AG09309 (cell line): ENCODE measurements at regions not wholly inside any gene's neighbourhood (a gene's known extent, or its start where the extent isn't known, plus 50 kb on each side); places are given as distances from the start of the nearest gene placed in this dataset.

Source experiments
- DNase-seq: peaks from one replicate; pipeline ENCODE4 v3.0.0-alpha.2; 2010; ENCODE audit warnings: low read depth
- H3K4me3 ChIP-seq: 2 replicates; pipeline ENCODE4 v1.5.1; 2011; ENCODE audit warnings: mild to moderate bottlenecking, low read depth, low read length, moderate library complexity; ENCODE audit not compliant: control insufficient read depth
- TF ChIP-seq, protein P1 (sequence below): IDR thresholded peaks from 2 replicates; pipeline ENCODE4 v1.5.1; 2011; ENCODE audit warnings: mild to moderate bottlenecking, low read depth, low read length, inconsistent platforms; ENCODE audit not compliant: insufficient read depth, control insufficient read depth; ENCODE audit errors: missing control alignments

DNA sequence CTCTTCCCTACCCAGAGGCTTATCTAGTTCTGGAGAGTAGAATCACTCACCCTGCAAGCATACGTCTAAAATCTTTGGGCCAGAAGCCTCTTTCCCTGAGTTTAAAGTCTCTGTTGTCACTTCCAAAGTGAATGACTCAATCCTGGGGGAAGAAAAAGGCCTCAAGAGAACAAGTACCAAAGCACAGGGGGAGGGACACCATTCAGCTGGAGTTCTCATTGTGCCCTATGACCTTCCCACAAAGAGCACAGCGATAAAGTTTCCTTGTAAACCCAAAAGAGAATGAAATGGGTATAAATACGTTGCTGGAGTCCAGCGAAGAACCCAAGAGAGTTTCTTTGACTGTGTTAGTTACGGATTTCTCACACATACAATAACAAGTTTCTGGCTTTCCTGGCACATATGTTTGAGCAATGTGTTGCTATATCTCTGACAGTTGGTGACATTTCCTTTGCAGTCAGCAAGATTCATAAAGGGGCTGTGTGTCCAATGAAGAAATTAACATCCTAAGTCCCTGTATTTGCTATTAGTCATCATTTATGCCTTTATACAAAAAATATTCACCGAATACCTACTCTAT is 107.3 kb upstream of the PTPRG start:
- TF ChIP-seq, protein P1, sequence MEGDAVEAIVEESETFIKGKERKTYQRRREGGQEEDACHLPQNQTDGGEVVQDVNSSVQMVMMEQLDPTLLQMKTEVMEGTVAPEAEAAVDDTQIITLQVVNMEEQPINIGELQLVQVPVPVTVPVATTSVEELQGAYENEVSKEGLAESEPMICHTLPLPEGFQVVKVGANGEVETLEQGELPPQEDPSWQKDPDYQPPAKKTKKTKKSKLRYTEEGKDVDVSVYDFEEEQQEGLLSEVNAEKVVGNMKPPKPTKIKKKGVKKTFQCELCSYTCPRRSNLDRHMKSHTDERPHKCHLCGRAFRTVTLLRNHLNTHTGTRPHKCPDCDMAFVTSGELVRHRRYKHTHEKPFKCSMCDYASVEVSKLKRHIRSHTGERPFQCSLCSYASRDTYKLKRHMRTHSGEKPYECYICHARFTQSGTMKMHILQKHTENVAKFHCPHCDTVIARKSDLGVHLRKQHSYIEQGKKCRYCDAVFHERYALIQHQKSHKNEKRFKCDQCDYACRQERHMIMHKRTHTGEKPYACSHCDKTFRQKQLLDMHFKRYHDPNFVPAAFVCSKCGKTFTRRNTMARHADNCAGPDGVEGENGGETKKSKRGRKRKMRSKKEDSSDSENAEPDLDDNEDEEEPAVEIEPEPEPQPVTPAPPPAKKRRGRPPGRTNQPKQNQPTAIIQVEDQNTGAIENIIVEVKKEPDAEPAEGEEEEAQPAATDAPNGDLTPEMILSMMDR = no peak
- DNase-seq = no peak
- no peak overlapping the region for H3K4me3 ChIP-seq

DNA sequence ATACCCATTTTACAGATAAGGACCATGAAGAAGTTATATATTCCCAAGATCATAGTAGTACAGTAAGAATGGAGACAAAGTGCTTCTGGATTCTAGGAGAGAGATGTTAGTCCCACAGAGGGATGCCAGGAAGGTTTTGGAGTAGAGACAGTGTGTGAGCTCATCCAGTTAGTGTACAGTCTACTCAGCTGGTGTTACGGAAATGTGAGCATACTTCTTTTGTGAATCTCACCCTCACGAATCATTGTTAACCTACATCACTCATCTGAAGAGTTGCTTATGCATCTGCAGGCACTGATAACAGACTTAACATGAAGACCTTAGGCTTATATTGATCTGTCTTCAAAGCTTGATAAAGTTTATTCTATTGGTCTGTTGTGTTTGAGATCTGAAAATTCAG is 106.6 kb upstream of the PTPRG start:
- no peak overlapping the region for H3K4me3 ChIP-seq
- DNase-seq = no peak
- TF ChIP-seq, protein P1 = no peak

DNA sequence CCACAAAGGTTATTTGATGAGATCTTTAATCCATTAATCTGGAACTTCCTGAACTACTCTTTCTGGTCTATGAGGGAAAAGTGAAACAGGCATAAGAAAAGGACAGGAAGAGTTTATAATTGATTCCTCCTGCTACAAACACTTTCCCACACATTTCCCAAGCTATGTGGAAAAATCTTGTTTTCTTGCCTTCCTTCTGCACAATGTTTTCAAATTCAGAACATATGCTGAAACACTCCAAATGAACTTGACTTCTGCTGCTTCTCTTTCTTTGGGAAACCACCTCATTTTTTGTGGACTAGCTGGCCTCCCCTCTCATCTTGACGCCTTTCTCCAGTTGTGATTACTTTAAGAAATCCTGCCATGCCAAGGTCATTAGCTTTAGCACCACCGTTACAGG is 100.7 kb upstream of the PTPRG start:
- DNase-seq = no peak
- TF ChIP-seq, protein P1 = no peak
- H3K4me3 ChIP-seq = no peak overlapping the region

DNA sequence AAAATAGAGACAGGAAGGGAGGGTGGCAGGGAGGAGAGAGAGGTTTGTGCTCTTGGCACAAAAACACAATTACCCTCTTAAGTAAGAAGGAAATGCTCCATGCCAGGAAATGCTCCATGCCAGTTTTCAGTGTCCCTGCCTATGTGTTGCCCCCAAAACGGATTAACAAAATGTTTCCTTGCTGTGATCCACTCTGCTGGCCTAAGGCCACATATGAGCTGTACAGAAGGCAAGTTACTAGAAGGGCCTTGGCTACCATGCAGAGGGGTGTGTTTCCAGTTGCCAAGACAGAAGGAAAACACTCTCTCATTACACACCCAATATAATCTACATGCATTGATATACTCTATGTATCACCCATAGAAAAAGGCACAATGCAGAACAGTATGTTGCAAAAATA is 98.2 kb upstream of the PTPRG start:
- H3K4me3 ChIP-seq = no peak overlapping the region
- no peak for DNase-seq

DNA sequence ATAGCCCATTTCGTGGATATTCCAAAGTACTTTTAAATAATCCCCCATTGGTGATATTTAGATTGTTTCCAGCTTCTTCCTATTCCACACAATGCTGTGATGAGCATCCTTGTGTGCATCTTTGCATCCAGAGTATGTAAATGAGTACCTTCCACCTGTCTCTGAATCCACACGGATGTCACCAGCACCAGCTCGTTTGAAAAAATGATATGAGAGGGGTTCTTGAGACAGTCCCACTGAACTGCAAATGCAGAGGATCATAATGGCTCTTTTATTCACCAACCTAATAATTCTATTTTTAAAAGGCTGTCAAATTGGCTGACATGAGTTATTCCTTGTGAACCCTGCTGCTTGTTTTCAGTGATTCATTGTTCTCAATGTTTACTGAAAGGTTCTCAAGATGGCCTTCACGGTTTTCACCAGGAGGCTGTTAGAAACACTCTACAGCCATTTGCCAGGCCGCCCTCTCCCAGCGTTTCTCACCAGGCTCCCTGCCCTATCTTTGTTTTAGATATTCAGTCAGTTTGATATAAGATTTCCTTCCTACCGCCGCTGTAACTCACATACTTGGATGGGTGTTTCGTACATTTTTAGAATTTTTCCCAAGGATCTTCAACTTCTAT is 96.7 kb upstream of the PTPRG start:
- TF ChIP-seq, protein P1 = no peak

More for the DNA sequence above, 98.2 kb upstream of the PTPRG start:
- TF ChIP-seq, protein P1 = no peak

DNA sequence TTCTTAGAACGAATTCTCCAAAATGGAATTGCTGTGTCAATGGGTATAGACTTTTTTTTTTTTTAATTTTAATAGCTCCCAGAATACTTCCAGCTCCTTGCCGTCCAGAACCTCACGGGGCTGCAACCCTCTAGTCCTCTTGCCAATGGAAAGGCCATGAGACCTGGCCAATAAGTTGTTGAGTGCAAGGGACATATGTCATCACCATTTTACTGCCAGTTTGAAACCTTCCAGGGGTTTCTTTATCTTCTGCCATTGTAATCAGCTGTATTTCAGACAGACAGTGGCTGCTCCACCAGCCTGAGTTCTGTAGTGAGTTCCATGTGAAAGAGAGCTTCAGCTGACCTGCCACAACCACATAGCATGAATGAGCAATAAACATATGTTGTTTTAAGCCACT is 95.0 kb upstream of the PTPRG start:
- no peak overlapping the region for H3K4me3 ChIP-seq
- TF ChIP-seq, protein P1 = no peak
- DNase-seq = no peak

More for the DNA sequence above, 96.7 kb upstream of the PTPRG start:
- no peak for DNase-seq
- no peak overlapping the region for H3K4me3 ChIP-seq

DNA sequence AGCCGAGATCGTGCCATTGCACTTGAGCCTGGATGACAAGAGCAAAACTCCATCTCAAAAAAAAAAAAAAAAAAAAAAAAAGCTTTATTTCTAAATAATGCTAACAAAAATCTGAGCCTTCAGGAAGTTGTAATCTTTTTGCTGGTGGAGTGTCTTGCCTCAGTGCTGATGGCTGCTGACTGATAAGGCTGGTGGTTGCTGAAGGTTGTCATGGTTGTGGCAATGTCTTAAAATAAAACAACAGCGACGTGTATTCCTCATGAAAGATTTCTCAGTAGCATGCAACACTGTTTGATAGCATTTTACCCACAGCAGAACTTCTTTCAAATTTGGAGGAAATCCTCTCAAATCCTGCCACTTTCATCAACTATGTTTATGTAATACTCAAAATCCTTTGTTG is 77.4 kb upstream of the PTPRG start:
- no peak for DNase-seq
- H3K4me3 ChIP-seq = no peak overlapping the region
- TF ChIP-seq, protein P1 = no peak
